H1 (cell line): ENCODE measurements at regions not wholly inside any gene's neighbourhood (a gene's known extent, or its start where the extent isn't known, plus 50 kb on each side); places are given as distances from the start of the nearest gene placed in this dataset.

Experiments used
- BRCA1 ChIP-seq: IDR thresholded peaks from 2 replicates; pipeline ENCODE4 v1.6.1; 2012; ENCODE audit warnings: low read depth, low read length, improper control_type of control experiment
- EGR1 ChIP-seq: IDR thresholded peaks from 2 replicates; pipeline ENCODE4 v1.6.1; 2011; ENCODE audit warnings: low read depth, low read length, borderline replicate concordance
- GABPA ChIP-seq: IDR thresholded peaks from 2 replicates; pipeline ENCODE4 v1.6.1; 2011; ENCODE audit warnings: mild to moderate bottlenecking, low read length, moderate library complexity, borderline replicate concordance; ENCODE audit not compliant: insufficient read depth
- HDAC2 ChIP-seq, 2 experiments: fragments of 300-600 bp in 1 of 2; sonication (generic) in 1 of 2; IDR thresholded peaks; 2 replicates each; pipeline ENCODE4 v1.6.1; 2011 to 2012; ENCODE audit warnings: low read depth in 2 of 2, low read length in 2 of 2, mild to moderate bottlenecking in 2 of 2, moderate library complexity in 2 of 2, borderline replicate concordance in 1 of 2, inconsistent platforms in 1 of 2
- JUND ChIP-seq: IDR thresholded peaks from 2 replicates; pipeline ENCODE4 v1.6.1; 2011; ENCODE audit warnings: mild to moderate bottlenecking, improper control_type of control experiment, low read length
- POLR2A ChIP-seq, 2 experiments: IDR thresholded peaks; 1 replicate in 1 of 2; 2 replicates in 1 of 2; pipeline ENCODE4 v1.6.1; 2011; ENCODE audit warnings: low read depth in 2 of 2, low read length in 2 of 2, mild to moderate bottlenecking in 2 of 2; ENCODE audit errors: control extremely low read depth in 1 of 2
- POU5F1 ChIP-seq: IDR thresholded peaks from 2 replicates; pipeline ENCODE4 v1.6.1; 2011; ENCODE audit warnings: low read depth, mild to moderate bottlenecking, low read length, moderate library complexity
- RAD21 ChIP-seq, 2 experiments: IDR thresholded peaks in 1 of 2; conservative IDR thresholded peaks in 1 of 2; 2 replicates each; pipeline ENCODE4 v1.6.1; 2011; ENCODE audit warnings: low read depth in 2 of 2, low read length in 2 of 2, improper control_type of control experiment in 1 of 2, inconsistent platforms in 1 of 2, mild to moderate bottlenecking in 1 of 2, moderate library complexity in 1 of 2
- TF ChIP-seq, protein P1 (sequence below), 3 experiments: IDR thresholded peaks; 1 replicate in 2 of 3; 2 replicates in 1 of 3; pipeline versions ENCODE4 v1.5.1 to v1.6.1; 2011; ENCODE audit warnings: low read length in 3 of 3, mild to moderate bottlenecking in 3 of 3, inconsistent platforms in 2 of 3, low read depth in 1 of 3, moderate library complexity in 1 of 3; ENCODE audit not compliant: insufficient read depth in 1 of 3; ENCODE audit errors: control extremely low read depth in 1 of 3

DNA sequence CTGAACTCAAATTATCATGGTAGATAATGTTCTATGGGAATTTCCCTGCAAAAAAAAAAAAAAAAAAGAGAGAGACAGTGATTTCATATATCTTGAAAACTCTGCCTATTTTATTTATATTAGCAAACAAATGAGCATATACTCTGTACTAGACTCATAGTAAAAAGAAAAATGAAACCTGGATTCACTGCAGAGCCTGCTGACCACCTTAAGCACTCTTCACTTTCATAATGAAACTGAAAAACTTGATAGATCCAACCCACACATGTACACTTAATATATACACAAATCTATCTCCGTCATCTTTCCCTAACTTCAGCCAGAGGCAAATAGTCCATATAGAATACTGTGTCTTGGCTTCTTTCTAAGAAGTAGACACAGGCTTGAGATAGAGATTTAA lies 226.1 kb upstream of the KCNIP4 start:
- TF ChIP-seq GABPA (no peak), RAD21 (IDR thresholded peaks at IDR 0.05 in 1 of 2, conservative IDR thresholded peaks at IDR 0.05 in 1 of 2; ENCODE audit: low read depth in 2 of 2, low read length in 2 of 2) (no peak), JUND (no peak), BRCA1 (no peak), POLR2A (IDR thresholded peaks at IDR 0.05; ENCODE audit: control extremely low read depth in 1 of 2, low read depth in 2 of 2, low read length in 2 of 2) (no peak), HDAC2 (IDR thresholded peaks at IDR 0.05; ENCODE audit: borderline replicate concordance in 1 of 2, low read depth in 2 of 2, low read length in 2 of 2) (no peak), POU5F1 (no peak), EGR1 (no peak)
- TF ChIP-seq, protein P1, sequence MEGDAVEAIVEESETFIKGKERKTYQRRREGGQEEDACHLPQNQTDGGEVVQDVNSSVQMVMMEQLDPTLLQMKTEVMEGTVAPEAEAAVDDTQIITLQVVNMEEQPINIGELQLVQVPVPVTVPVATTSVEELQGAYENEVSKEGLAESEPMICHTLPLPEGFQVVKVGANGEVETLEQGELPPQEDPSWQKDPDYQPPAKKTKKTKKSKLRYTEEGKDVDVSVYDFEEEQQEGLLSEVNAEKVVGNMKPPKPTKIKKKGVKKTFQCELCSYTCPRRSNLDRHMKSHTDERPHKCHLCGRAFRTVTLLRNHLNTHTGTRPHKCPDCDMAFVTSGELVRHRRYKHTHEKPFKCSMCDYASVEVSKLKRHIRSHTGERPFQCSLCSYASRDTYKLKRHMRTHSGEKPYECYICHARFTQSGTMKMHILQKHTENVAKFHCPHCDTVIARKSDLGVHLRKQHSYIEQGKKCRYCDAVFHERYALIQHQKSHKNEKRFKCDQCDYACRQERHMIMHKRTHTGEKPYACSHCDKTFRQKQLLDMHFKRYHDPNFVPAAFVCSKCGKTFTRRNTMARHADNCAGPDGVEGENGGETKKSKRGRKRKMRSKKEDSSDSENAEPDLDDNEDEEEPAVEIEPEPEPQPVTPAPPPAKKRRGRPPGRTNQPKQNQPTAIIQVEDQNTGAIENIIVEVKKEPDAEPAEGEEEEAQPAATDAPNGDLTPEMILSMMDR (IDR thresholded peaks at IDR 0.05; ENCODE audit: control extremely low read depth in 1 of 3, insufficient read depth in 1 of 3, low read depth in 1 of 3, low read length in 3 of 3), result no peak
